Activated naive CD4-positive, alpha-beta T cell treated with anti-CD3 and anti-CD28 coated beads, Interleukin-2, amount 50 U/mL, for 24 hours (primary cell): ENCODE measurements at regions not wholly inside any gene's neighbourhood (a gene's known extent, or its start where the extent isn't known, plus 50 kb on each side); places are given as distances from the start of the nearest gene placed in this dataset.
"Not testable (repeated sequence)": the region's sequence is repeated elsewhere in the genome, so short reads cannot be mapped to it uniquely, and the experiment has no call there.

Source experiments
- H3K27ac Mint-ChIP-seq: one replicate; pipeline ENCODE4 v1.8.0; 2021; ENCODE audit warnings: mild to moderate bottlenecking, mixed read lengths
- H3K27me3 Mint-ChIP-seq: one replicate; pipeline ENCODE4 v1.8.0; 2021; ENCODE audit warnings: mixed read lengths
- H3K36me3 Mint-ChIP-seq: one replicate; pipeline ENCODE4 v1.8.0; 2021; ENCODE audit warnings: mixed read lengths
- H3K4me1 Mint-ChIP-seq: one replicate; pipeline ENCODE4 v1.8.0; 2021; ENCODE audit warnings: mixed read lengths
- H3K4me3 Mint-ChIP-seq: one replicate; pipeline ENCODE4 v1.8.0; 2021; ENCODE audit warnings: mild to moderate bottlenecking, mixed read lengths
- H3K9me3 Mint-ChIP-seq: one replicate; pipeline ENCODE4 v1.8.0; 2021; ENCODE audit warnings: mixed read lengths

GRCh38 chr9:63729021-63729420 is 1556.0 kb downstream of the FOXD4L5 start:
- not testable (repeated sequence) for H3K27ac Mint-ChIP-seq, H3K27me3 Mint-ChIP-seq, H3K4me1 Mint-ChIP-seq, H3K9me3 Mint-ChIP-seq, H3K36me3 Mint-ChIP-seq, H3K4me3 Mint-ChIP-seq

GRCh38 chr9:63728287-63728686 is 1556.7 kb downstream of the FOXD4L5 start:
- H3K9me3 Mint-ChIP-seq = no peaks in the 10 kb centered on the region
- H3K27me3 Mint-ChIP-seq = no peaks in the 10 kb centered on the region
- H3K4me3 Mint-ChIP-seq = no peak overlapping the region
- H3K4me1 Mint-ChIP-seq = no peaks in the 10 kb centered on the region
- no peak overlapping the region for H3K27ac Mint-ChIP-seq
- no peaks in the 10 kb centered on the region for H3K36me3 Mint-ChIP-seq

- H3K27ac Mint-ChIP-seq, H3K4me1 Mint-ChIP-seq, H3K36me3 Mint-ChIP-seq, H3K9me3 Mint-ChIP-seq, H3K4me3 Mint-ChIP-seq, H3K27me3 Mint-ChIP-seq: not testable (repeated sequence)
Measured at GRCh38 chr9:63708285-63708684, 1576.7 kb downstream of the FOXD4L5 start.

GRCh38 chr9:63704456-63704855 is 1580.6 kb downstream of the FOXD4L5 start:
- not testable (repeated sequence) for H3K36me3 Mint-ChIP-seq, H3K27ac Mint-ChIP-seq, H3K4me3 Mint-ChIP-seq, H3K9me3 Mint-ChIP-seq, H3K4me1 Mint-ChIP-seq, H3K27me3 Mint-ChIP-seq

GRCh38 chr9:63703670-63704069 is 1581.3 kb downstream of the FOXD4L5 start:
- not testable (repeated sequence) for H3K27me3 Mint-ChIP-seq, H3K27ac Mint-ChIP-seq, H3K4me1 Mint-ChIP-seq, H3K36me3 Mint-ChIP-seq, H3K4me3 Mint-ChIP-seq, H3K9me3 Mint-ChIP-seq

GRCh38 chr9:63703138-63703665 is 1581.8 kb downstream of the FOXD4L5 start:
- H3K4me3 Mint-ChIP-seq, H3K36me3 Mint-ChIP-seq, H3K27me3 Mint-ChIP-seq, H3K4me1 Mint-ChIP-seq, H3K27ac Mint-ChIP-seq, H3K9me3 Mint-ChIP-seq: not testable (repeated sequence)
